ENCODE measurements at regions not wholly inside any gene's neighbourhood (a gene's known extent, or its start where the extent isn't known, plus 50 kb on each side); places are given as distances from the start of the nearest gene placed in this dataset.

- TF ChIP-seq POLR2A (IDR thresholded peaks at IDR 0.05): no peak
- TF ChIP-seq CTCF (IDR thresholded peaks at IDR 0.05): no peak
- TF ChIP-seq POLR2AphosphoS5 (IDR thresholded peaks at IDR 0.05): no peak
Measured at GRCh38 chr3:171949554-171949953, 89.8 kb upstream of the FNDC3B start.

All from gastroesophageal sphincter (tissue), 3 donors.